Cortex of kidney (tissue), 1 donor: ENCODE measurements at regions not wholly inside any gene's neighbourhood (a gene's known extent, or its start where the extent isn't known, plus 50 kb on each side); places are given as distances from the start of the nearest gene placed in this dataset.

Experiments used
- DNase-seq: peaks from one replicate; lab custom pipeline; 2025; lab: John Stamatoyannopoulos, UW

DNA sequence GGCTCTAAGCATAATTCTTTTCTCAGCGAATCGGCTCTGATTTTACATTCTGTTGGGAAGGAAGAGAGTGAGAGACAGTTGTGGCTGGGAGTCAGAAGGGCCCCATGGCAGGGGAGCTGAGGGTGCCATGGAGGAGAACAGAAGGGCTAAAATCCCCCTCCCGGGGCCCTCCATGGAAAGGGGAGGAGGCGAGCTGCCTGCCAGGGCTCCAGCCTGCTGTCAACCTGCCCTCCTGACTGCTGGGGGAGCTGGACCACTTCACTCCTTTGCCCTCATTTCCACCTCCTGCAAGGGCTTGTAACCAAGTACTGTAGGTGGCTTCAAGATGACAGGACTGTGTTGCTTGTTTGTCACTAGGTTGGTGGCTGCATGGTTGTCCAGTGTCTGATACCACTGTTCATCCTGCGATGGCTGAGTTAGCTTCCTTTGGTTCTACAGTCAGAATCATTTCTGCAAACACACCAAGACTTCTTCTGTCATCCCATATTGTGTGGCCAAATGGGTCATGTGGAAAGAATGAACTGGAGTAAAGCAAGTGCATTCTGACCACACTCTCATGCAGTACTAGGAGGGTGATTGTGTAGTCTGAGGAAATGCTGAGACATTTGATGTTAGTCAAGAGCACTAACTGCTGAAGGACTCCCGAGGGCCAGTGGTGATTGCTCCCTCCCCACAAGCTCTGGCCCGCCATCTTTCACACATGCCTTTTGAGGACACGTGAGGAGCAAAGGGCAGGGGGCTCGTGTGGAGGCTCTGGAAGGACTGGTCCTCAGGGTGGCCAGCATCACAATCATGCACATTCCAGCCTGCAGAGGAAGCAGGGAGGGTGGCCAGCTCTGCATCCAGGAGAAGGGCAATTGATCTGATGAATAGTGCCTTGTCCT, 307.2 kb downstream of the GADD45G start:
- DNase-seq: no peak

GRCh38 chr9:89912605-89912953, 307.8 kb downstream of the GADD45G start:
- no peak for DNase-seq

DNA sequence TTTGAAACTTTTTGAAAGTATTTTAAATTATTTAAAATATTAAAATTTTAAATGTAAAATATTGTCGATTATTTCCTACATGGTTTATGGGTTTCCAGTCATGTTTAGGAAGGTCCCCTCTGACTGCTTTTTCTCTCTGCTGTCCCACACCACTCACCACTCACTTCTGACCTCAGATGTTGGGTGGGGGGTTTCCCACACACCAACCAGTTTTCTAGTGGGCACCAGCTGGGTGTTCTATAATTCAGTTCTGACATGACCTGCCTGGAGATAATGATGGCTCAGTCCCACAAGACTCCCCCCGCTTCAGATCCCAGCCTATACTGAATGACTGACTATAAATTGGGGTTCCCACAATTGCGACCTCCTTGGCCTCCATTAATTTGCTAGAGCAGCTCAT, 310.4 kb downstream of the GADD45G start:
- DNase-seq: no peak

DNA sequence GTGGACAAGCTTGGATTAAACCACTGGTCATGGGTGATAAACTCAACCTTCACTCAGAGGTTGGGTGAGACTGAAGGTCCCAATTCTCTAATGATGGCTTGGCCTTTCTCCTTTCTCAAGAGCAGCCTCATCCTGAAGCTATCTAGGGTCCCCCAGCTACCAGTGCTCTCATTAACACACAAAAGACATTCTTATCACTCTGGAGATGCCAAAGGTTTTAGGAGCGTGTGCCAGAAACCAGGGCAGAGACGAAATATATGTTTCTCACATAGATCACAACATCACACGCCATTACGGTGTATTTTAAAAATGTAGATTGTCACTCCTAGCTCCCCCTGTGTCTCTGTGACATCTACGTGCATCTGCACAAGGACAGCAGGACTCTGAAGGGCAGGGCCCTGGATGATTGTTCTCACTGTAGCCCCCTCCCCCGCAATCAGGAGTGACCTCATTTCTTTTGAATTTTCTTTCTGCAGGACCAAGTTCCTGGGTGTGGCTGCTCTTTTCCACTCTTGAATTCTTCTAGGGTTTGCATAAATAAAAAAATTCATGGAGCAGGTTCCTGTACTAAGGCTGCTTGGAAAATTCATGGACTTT, 311.3 kb downstream of the GADD45G start:
- no peak for DNase-seq

GRCh38 chr9:89917861-89918260, 313.0 kb downstream of the GADD45G start:
- no peak for DNase-seq

DNA sequence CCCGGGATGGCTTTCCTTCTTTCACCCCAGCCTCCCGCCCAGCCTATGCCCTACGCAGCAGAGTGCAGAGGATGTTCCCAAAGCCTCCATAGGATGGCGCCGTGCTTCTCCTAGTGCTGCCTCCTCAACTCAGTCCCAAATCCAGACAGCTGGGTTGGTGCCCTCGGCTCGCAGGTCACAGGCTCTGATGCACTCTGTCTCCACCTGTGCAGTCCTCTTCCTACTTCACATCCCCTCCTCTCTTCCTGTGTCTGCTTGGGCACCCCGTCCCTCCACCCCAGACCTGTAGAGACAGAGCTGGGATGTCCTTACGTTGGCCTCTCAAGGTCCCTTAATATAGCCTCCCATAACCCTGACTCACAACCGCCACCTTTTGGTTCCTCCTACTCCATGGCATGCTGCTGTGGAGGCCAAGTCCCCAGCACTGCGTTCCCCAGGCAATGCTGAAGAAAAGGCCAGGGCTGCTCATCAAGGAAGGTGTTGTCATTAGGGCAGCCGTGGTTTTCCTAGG, 314.4 kb downstream of the GADD45G start:
- no peak for DNase-seq

DNA sequence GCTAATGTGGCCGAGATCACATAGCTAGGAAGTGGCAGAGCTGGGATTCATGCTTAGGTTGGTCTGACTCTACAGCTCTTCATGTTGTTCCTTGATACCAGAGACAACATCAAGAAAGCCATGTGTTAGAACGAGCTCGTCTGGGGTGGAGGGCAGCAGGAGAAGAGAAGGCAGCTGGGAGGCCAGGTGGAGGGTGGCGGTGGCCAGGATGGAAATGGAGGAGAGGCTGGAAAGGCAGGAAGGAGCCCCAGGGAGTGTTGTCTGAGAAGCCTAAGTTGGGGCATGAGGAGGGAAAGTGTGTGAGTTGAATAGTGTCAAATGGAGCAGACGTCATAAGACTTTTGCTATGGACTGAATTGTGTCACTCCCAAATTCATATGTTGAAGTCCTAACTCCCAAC, 315.3 kb downstream of the GADD45G start:
- no peak for DNase-seq

- no peak for DNase-seq
These were observed 316.1 kb downstream of the GADD45G start for GRCh38 chr9:89920951-89921350.

DNA sequence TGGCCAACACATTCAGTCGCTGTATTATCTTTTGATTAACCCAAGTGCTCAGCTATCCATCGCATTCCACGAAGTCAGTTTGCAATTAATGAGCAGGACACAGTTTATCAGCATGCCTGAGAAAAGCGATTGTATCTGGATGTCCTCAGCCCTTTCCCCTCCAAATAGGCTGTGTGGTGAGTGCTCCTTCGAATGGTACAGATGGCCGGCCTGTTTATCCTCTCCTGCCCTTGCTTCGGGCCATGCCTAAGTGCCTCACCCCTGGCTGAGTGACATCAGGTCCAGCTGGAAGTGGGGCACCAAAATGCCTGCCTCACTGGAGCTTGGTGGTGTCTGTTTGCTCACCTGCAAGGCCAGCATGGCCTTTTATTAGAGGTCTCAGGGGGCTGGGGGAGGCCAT, 317.3 kb downstream of the GADD45G start:
- DNase-seq: no peak

DNA sequence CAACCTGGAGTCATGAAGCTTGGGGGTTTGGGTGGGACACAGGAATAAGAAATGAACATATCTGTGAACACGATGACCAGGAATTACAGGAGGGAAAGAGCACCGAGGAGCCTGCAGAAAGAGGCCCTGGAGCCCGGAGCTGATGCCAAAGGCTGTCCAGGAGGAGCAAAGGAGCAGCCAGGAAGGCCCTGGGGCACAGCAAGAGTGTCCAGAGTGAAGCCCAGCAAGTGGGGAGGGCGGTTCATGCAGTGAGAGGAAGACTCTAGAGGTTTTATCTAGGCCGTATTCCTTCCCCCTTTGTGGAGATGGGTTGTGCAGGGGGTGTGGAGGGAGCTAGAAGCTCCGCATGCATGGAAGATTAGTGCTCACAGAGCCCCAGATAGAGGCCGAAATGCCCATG, 318.4 kb downstream of the GADD45G start:
- DNase-seq: no peak

DNA sequence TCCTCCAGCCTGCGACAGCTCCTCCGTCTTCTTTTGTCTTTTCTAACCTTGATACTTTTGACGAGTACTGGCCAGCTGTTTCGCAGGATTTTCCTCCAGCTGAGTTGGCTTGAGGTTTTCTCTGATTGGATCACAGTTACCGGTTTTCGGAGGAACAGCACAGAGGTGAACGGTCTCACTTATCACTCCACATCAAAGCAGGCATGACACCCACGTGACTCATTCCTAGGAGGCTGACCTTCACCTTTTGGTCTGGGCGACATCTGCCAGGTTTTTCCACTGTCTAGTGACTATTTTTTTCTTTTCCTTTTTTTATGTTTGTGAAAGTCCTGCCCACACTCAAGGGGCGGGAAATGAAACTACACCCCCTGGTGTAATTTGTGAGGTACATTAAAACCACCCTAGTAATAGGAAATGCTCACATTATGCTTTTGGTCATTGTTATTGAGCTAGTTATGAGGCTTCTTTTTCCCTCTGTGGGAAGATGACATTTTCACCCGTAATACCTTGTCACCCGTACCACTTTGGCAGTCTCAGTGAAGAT, 319.2 kb downstream of the GADD45G start:
- no peak for DNase-seq

- no peak for DNase-seq
These were observed 319.8 kb downstream of the GADD45G start for GRCh38 chr9:89924611-89925010.

DNA sequence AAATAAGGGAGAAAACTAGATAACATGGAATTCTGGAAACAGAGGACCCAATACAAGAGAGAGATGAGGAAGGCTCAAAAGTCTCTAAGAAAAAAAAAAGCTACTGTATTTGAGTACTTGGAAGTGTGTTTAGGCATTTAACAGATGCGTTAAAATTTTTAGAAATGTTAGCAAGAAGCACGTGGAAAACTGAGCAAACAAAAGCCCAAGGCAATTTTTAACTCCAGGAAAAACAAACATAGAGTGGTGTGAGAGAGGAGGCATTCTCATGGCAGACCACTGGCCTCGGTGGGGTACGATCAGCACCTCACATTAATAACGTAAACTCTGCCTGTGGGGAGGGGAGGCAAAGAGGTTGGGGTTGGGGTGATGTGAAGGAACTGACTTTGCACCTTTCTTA, 321.4 kb downstream of the GADD45G start:
- DNase-seq: no peak

GRCh38 chr9:89926691-89927220, 321.9 kb downstream of the GADD45G start:
- DNase-seq: no peak

DNA sequence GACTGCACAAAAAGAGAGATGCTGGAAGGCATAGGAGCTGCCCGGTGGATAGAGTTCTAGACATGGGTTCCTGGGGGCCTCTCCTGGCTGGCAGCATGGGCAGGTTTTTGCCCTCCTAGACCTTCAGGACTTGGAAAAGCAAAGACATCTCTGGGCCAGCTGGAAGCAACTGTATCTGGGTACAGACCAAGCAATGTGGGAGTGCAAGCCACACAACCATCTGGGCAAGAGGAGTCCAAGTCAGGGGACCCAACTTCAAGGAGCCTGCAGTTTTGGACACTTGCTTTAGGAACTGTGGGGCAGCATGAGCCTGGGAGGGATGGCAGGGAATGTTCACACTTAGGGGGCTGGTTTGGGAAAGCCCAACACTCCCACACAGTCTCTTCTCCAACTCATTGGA, 323.3 kb downstream of the GADD45G start:
- DNase-seq: no peak

DNA sequence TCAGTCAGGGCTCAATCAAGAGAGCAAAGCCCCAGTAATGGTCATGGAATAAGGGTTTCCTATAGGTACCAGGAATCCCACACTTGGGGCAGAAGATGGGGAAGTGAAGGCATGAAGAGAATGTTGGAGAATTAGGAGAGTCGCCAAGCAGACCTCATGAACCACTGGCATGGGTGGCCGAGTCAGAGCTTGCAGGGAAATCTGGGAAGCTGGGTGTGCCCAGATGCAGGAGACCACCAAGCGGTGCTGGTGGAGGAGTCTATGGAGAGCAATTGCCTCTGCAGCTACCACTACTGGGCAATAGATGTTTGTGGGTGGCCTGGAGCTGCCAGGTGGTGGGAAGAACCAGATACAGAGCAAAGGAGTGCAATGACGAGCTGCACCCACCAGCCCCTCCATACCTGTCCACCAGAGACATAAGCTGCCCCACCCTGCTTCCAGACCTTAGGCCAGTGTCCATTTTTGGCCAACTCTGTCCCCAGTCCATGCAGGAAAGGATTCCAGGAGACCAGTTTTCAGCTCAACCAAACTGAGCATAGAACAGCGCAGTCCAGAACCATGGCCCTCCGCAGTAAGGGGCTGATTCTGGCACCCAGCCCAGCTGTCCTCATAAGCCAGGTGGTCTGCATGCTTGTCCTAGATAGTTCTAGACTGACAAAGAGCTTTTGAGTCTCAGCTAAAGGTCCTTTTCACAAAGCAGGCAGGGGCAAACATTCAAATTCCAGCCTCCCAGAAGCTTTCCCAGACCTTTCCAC, 323.9 kb downstream of the GADD45G start:
- DNase-seq: no peak

DNA sequence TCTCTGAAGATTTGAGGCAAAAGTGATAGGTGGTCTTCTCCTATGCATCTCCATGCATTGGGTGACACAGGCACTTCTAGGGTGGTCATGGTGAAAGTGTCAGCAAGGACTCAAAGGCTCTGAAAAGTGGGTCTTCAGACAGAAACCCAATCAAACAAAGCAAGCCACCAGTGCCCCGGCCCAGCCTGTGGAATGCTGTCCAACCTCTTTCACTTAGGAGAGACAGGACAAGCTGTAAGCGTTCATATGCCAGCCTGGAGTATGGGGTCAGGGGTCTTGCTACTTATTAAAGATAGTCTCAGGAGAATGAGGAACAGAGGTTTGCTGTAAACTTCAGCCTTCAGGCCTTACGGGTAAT, 324.5 kb downstream of the GADD45G start:
- DNase-seq: no peak

GRCh38 chr9:89929673-89930480, 325.1 kb downstream of the GADD45G start:
- no peak for DNase-seq

DNA sequence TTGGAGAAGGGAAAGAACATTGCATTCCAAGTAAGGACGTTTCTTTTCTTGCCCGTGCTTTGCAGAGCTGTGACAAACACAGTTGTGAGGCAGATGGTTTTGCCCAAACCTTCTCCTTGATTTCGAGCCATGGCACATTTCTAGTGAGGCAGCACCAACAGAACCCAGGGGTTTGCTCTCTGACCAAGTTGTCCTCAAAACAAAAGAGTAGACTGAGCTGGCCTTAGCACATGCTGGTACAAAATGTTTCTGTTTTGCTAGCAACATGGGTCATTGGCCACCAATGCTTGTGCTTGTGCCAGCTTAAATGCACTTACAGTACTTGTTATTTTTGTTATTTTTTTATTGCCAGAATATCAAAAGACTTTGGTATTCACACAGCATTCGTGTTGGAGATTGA, 328.8 kb downstream of the GADD45G start:
- DNase-seq: no peak

DNA sequence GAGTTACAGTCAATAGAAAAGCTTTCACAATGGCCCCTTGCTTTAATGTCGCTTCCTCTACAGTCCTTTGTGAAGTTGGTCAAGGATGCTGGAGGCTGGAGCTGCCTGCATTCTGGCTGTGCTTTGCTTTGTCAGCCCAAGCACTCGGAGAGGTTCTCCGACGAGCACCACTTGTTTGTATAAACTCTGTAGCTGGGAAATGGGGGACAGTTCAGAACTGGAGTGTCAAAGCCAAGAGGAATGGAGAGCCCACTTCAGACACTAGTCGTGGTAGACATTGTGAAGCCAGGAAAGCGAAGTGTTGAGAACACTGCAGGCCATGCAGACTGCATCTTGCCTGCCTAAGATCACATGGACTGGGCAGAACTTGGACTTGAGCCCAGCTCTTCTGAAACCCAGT, 330.3 kb downstream of the GADD45G start:
- no peak for DNase-seq

GRCh38 chr9:89935801-89936200, 331.0 kb downstream of the GADD45G start:
- DNase-seq: no peak

- no peak for DNase-seq
These were observed 332.2 kb downstream of the GADD45G start for GRCh38 chr9:89937051-89937450.
